Stimulated activated naive CD8-positive, alpha-beta T cell treated with anti-CD3 and anti-CD28 coated beads, Interleukin-15, Interleukin-2, amounts not matched to agents 100 U/mL and 50 U/mL, for 24 hours (primary cell): ENCODE measurements at regions not wholly inside any gene's neighbourhood (a gene's known extent, or its start where the extent isn't known, plus 50 kb on each side); places are given as distances from the start of the nearest gene placed in this dataset.
"Not testable (repeated sequence)": the region's sequence is repeated elsewhere in the genome, so short reads cannot be mapped to it uniquely, and the experiment has no call there.

ENCODE experiments used
- ATAC-seq: fragments of 150-1000 bp; cut with Tn5 transposase; one replicate; pipeline ENCODE4 v1.10.0; 2021
- DNase-seq: peaks from one replicate; pipeline ENCODE4 v3.0.0; 2021

DNA sequence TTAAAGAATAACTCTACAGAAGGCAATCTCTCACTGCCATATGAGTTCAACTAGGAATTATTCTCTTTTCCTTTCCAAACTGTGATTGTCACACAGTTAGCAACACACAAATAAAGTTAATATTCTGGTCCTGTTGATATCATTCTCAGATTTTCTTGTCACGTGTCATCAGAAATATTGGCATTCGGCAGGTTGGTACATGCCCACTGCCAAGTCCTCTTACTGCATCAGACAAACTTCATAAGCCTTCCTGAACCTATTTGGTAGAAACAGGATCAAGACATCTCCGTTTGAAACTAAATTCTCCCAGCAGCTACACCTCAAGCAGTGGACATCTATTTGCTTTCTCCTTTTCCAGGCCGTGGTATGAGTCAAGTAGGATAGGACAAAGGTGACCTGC lies 177.9 kb upstream of the SOX2 start:
- no peak for DNase-seq
- ATAC-seq: no peak

- ATAC-seq: no peak
- DNase-seq: no peak
Measured at GRCh38 chr3:181530584-181530983, 181.1 kb upstream of the SOX2 start.

DNA sequence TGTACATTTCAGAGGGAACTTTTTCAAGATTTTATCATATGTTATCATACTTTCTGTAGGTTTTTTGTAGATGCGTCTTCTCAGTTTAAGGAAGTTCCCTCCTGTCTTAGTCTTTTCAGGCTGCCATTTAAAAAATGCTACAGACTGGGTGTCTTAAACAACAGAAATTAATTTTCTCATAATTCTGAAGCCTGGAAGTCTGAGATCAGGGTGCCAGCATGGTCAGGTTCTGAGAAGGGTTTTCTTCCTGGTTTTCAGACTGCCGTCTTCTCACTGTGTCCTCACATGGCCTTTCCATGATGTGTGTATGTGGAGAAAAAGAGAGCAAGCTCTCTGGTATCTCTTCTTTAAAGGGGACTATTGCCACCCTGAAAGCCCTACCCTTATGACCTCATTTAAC lies 189.9 kb upstream of the SOX2 start:
- no peak for ATAC-seq
- DNase-seq: no peak

- DNase-seq: no peak
- no peak for ATAC-seq
Measured at GRCh38 chr3:181518222-181518621, 193.5 kb upstream of the SOX2 start.

DNA sequence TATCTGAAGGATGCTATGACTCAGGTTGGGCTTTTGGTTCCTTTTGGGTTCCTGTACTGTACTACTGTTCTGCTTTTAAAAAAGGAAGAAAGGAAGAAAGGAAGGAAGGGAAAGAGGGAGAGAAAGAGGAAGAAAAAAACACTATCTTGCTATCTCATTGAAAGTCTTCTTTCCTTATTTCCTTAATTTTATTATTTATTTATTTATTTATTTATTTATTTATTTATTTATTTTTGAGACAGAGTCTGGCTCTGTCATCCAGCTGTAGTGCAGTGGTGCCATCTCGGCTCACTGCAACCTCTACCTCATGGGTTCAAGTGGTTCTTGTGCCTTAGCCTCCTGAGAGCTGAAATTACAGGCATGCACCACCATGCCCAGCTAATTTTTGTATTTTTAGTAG lies 198.9 kb upstream of the SOX2 start:
- no peak for ATAC-seq
- DNase-seq: no peak

DNA sequence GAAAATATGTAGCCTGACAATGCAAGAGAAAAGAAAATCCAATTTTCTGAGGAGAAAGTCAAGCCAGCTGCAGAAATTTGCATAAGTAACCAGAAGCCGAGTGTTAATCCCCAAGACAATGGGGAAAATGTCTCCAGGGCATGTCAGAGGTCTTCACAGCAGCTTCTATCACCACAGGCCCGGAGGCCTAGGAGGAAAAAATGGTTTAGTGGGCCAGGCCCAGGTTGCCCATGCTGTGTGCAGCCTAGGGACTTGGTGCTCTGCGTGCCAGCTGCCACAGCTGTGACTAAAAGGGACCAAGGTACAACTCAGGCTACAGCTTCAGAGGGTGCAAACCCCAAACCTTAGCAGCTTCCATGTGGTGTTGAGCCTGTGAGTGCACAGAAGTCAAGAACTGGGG lies 201.2 kb upstream of the SOX2 start:
- DNase-seq: no peak
- ATAC-seq: no peak

GRCh38 chr3:181497358-181497757 lies 214.4 kb upstream of the SOX2 start:
- no peak for DNase-seq
- no peak for ATAC-seq

DNA sequence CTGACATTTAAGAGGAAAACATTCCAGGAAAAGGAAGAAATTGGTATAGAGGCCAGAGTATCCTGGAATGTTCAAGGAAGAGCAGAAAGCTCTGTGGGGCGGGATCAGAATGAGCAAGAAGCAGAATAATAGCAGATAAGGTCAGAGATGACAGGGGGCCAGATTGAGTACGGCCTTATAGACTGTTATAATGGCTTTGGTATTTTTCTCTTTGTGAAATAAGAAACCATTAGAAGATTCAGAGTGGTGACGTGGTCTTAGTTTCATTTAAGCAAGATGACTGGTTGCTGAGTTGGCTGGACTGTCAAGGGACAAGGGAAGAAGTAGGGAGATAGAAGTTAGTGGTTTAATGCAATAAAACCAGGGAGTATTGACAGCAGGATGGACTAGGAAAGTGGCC lies 218.3 kb upstream of the SOX2 start:
- no peak for ATAC-seq
- no peak for DNase-seq

DNA sequence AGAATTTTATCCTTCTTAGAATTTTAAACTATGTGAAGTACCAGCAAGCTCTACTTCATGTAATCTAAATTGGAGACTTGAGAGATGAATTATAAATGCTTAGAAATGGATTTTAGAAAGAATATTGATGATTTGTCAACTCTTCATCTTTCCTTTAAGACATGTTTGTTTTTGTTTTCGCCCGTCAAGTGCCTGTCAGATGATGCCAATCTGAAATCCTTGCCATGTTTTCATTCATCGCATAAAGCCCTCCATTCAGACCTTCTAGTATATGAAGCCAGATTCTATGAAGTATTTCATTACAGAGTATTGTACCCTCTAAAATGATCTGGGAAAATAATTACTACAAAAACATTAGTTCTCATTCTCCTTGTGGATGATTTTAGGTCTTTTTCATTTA lies 223.2 kb upstream of the SOX2 start:
- DNase-seq: no peak
- ATAC-seq: no peak

GRCh38 chr3:181487236-181487978 lies 224.3 kb upstream of the SOX2 start:
- no peak for DNase-seq

DNA sequence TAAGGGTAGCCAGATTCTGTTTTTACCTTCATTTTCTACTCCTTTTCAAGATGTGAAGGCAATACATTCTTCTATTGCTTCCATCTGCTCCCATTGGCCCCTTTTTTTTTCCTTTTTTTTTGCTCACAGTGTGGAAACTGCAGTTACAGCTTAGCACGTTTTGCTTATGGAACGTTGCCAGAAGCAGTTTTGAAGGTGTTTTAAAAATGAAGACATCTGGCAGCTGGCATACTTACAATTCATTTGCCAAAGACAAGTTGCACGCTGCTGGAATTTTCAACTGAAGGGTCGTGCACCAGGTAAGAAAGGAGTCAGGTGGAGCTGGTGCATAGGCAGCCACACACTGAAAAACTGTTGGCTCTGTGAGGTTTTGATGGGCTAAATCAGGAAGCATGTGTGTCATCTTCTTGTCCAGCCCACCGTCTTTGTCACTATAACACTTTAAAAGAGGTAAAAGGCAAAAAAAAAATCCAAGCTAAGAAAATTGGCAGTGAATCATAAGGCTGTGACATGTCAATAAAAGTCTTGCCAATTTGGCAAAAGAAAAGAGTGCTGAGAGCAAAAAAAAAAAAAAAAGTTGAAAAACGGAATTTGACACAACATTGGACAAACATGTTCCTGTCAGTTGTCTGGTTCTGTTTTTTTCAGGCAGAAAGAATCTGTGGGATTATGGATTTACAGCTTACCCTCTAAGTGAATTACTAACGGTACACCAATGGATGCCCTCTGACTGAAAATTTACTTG lies 225.4 kb upstream of the SOX2 start:
- DNase-seq (no peak), ATAC-seq (no peak)

More at GRCh38 chr3:181487236-181487978, 224.3 kb upstream of the SOX2 start:
- no peak for ATAC-seq

- ATAC-seq (no peak), DNase-seq (no peak)
Measured at GRCh38 chr3:181484026-181484425, 227.7 kb upstream of the SOX2 start.

DNA sequence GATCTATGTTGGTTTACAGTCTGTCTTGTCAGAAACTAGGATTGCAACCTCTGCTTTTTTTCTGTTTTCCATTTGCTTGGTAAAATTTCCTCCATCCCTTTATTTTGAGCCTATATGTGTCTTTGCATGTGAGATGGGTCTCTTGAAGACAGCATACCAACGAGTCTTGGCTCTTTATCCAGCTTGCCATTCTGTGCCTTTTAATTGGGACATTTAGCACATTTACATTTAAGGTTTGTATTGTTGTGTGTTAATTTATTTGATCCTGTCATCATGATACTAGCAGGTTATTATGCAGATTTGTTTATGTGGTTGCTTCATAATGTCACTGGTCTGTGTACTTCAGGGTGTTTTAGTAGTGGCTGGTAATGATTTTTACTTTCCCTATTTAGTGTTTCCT lies 236.6 kb upstream of the SOX2 start:
- ATAC-seq: not testable (repeated sequence)

GRCh38 chr3:181470349-181470748 lies 241.4 kb upstream of the SOX2 start:
- DNase-seq (no peak), ATAC-seq (no peak)

More for the DNA sequence above, 236.6 kb upstream of the SOX2 start:
- DNase-seq: not testable (repeated sequence)

GRCh38 chr3:181464033-181464694 lies 247.6 kb upstream of the SOX2 start:
- ATAC-seq (no peak), DNase-seq (no peak)

- DNase-seq (no peak), ATAC-seq (no peak)
Measured at GRCh38 chr3:181461381-181461780, 250.3 kb upstream of the SOX2 start.

GRCh38 chr3:181459516-181459915 lies 252.2 kb upstream of the SOX2 start:
- no peak for ATAC-seq
- DNase-seq: no peak

DNA sequence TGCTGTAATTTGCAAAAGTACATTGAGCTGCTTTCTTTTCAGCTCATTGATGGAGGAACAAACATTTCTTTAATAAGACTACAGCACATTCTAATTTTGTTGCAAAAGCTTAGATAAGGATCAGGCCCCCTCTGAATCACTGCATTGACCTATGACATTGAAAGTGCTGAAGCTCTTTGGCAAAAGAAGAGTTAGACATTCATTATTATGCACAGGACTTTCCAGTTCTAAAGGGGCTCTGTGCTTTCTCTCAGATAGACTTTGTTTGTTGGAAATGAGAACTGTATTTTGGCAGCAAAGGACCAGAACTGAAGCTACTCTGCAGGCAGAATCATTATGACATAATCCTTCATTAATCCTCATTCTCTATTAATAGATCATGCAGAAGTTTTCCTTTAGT lies 252.9 kb upstream of the SOX2 start:
- DNase-seq (no peak), ATAC-seq (no peak)

DNA sequence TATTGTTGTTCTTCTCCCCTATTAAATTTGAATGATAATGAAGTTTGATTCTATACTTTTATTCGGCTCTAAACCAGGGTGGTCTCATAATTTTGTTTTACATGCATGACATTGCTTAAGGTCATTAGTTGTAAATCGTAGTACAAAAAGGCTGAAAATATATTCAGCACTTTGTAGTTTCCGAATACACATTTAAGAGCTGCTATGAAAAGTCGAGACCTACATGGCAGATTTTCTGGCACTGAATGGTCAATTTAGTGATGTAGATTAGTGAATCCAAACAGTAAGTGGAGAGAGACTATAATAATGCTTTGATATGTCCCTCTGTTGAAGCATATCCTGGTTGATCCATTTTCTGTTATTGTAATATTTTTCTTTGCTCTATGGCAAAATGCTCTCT lies 254.0 kb upstream of the SOX2 start:
- no peak for DNase-seq
- ATAC-seq: no peak

DNA sequence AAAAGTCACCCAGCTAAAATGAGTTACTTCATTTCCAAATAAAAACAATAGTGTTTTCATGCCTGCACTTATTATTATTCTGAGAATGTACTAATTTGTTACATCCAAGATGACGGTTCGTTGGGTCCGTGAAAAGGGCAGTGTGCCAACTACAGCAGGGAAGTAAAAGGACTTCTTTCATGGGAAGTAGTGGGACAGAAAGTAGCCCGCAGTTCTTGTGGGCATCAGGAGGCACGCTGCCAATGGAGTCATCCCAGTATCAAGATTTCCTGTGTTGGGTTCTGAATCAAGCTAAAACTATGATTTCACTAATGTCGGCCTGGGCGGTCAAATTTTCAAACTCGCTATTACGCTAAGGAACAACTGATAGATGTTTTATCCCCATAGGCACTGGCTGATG lies 254.5 kb upstream of the SOX2 start:
- ATAC-seq (no peak), DNase-seq (no peak)

DNA sequence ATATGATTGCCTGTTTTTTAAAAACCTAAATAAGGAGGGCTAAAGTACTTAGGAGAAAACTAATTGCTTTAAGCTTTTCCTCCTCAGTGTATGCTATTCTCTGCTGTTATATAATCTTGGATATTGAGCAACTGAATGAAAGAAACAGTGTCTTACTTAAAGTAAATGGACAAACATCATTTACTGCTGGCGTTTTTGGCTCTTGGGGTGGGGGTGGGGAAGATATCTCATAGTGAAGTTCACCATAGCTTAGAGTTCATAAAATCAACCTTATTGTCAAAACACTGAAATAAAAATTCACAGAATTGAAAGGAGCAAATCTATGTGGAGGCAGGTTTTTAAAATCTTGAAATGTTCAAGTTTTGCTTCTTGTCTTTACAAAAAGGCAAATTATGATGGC lies 256.4 kb upstream of the SOX2 start:
- ATAC-seq (no peak), DNase-seq (no peak)

DNA sequence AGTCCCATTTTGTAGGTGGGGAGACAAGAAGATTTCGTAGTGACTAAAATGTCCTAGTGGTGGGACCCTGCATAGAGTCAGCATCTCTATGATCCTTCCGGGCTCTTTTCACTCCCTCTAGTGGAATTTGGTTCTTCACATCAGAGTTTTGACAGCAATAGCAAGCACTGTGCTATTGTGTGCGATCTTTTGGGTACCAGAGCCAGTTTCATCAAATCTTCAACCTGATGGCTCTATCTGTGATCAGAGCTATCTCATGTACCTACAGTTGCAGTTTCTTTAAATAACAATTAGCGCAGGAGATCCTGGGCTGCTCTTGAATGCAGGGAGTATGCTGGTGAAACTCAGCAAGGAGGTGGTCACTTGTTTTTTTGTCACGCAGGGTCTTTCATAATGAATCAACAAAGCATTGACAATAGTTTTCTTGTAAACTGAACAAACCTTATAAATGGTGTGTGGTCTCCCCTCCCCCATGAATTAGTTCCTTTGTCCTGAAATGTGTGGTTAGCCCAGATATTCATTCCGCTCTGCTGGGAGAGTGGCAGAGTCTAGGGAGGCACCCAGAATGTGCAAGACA lies 257.2 kb upstream of the SOX2 start:
- no peak for DNase-seq
- ATAC-seq: no peak

DNA sequence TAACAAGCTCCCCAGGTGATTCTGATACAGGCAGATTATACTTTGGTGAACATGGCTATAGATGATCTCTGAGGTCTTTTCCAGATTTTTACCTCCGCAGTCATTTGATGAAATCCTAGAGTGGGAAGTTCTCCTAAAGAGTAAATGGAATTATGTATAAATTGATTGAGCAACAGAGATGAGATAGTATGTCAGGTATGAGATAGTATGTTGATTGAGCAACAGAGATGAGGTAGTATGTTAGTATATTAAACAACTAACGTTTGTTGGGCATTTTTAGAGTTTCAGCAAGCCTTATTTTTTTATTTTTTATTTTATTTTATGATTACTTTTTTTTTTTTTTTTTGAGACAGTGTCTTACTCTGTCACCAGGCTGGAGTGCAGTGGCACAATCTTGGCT lies 265.0 kb upstream of the SOX2 start:
- DNase-seq (no peak), ATAC-seq (no peak)
